ENCODE measurements at regions not wholly inside any gene's neighbourhood (a gene's known extent, or its start where the extent isn't known, plus 50 kb on each side); places are given as distances from the start of the nearest gene placed in this dataset.

DNA sequence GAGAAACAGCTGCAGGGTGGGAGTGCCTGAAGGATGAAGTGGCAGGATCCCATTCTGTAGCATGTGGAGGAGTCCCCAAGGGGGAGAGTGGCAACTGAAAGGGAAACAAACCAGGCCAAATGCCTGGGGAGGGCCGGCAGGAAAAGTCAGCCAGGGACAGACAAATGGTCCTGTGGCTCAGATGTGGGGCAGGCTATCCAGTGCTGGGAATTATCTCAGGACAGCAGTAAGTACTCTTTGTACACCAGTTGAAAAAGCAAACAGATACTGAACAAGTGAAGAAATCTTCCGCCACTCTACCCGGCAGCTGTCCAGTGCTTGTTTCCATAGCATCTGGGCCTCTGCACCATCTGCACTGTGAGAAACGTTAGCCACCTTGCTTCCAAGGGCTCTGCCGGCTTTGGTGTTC lies 408.9 kb downstream of the LRATD1 start:
- Mint-ChIP-seq H3K36me3 (no peaks in the 10 kb centered on the region), H3K4me1 (peaks cover 6 to 10% of the 10 kb centered on the region in 2 donors), H3K4me3 (no peak overlapping the region), H3K27me3 (ENCODE audit: low read depth in 3 of 3) (peaks cover 0 to 4% (median 2%) of the 10 kb centered on the region in 3 donors), H3K27ac (no peak overlapping the region), H3K9me3 (peaks cover 0 to 2% (median 0%) of the 10 kb centered on the region in 6 donors)
- no peak for DNase-seq

DNA sequence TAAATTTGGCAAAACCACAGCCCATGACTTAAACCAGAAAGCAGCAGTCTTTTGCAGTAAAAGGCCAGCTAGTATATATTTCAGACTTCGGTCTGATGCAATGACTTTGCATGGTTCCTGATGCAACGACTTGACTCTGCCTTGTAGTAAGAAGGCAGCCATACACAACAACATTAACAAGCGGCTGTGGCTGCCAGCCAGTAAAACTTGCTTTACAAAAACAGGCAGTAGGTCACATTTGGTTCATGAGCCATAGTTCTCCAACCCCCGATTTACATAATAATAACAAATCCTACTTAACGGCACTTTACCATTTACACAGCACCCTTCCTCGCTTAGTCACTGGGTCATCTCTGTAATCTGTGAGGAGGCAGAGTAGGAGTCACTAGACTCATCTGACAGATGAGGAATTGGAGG lies 410.3 kb downstream of the LRATD1 start:
- Mint-ChIP-seq H3K4me3 (no peak overlapping the region), H3K36me3 (no peaks in the 10 kb centered on the region), H3K27ac (no peak overlapping the region), H3K4me1 (peaks cover 6 to 10% of the 10 kb centered on the region in 2 donors), H3K27me3 (ENCODE audit: low read depth in 3 of 3) (peaks cover 0 to 6% (median 2%) of the 10 kb centered on the region in 3 donors), H3K9me3 (peaks cover 0 to 2% (median 0%) of the 10 kb centered on the region in 6 donors)
- no peak for DNase-seq

DNA sequence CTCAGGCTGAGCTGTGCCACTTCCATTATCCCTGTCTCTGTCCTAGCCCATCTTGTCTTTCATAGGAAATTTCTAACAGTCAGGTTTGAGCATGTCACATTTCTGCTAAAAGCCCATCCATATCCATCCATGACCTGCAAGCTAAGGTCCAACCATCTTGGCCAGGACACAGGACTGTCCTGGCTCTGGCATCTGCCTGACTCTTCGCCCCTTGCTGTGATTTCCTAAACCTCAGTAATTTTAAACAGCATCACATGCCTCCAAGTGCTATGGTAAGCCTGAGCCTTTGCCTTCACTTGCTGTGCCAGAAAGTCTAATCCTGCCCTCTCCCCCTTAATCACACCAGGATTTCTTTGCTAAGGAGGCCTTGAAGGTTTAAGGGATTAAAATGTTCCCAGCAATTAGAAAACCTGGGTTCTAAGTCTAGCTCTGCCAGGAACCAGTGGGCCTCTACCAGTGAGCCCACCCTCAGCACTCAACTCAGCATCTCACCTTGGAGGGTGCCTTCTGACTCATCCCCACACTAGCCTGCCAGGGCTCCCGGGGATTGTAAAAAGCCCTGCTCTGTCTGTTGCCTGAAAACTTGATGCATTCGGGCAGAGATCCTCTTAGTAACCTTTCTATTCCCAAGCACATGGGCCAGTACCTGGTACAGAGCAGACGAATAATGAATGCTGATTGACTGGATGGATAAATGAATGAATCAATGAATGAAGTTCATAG lies 411.0 kb downstream of the LRATD1 start:
- peaks cover 0 to 6% (median 2%) of the 10 kb centered on the region in 3 donors for H3K27me3 Mint-ChIP-seq (ENCODE audit: low read depth in 3 of 3)
- peaks cover 2 to 6% of the 10 kb centered on the region in 2 donors for H3K4me1 Mint-ChIP-seq
- no peaks in the 10 kb centered on the region for H3K36me3 Mint-ChIP-seq
- no peak overlapping the region for H3K4me3 Mint-ChIP-seq
- peaks cover 0 to 2% (median 0%) of the 10 kb centered on the region in 6 donors for H3K9me3 Mint-ChIP-seq
- DNase-seq: no peak
- H3K27ac Mint-ChIP-seq: no peak overlapping the region

DNA sequence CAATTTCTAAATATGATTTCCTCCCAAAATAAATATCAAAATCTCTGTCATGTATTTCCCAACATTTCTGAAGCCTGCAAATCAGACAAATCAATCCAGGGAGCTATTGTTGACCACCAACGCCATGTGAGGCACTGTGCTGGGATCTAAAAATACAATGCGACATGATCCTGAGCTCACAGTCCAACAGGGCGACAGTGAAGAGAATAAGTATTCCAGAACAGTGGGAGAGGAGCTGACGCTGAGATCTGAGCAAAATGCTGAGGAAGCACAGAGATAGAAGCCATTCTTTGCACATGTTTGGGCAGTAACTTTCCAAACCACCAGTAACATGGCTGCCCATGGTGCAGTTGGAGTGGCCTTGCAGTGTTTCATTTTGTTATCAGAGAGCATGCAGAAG lies 412.5 kb downstream of the LRATD1 start:
- no peak for DNase-seq
- H3K27me3 Mint-ChIP-seq (ENCODE audit: low read depth in 3 of 3): peaks cover 0 to 6% (median 2%) of the 10 kb centered on the region in 3 donors
- H3K9me3 Mint-ChIP-seq: peaks cover 0 to 2% (median 0%) of the 10 kb centered on the region in 6 donors
- H3K27ac Mint-ChIP-seq: no peak overlapping the region
- no peak overlapping the region for H3K4me3 Mint-ChIP-seq
- H3K36me3 Mint-ChIP-seq: no peaks in the 10 kb centered on the region
- no peaks in the 10 kb centered on the region for H3K4me1 Mint-ChIP-seq

DNA sequence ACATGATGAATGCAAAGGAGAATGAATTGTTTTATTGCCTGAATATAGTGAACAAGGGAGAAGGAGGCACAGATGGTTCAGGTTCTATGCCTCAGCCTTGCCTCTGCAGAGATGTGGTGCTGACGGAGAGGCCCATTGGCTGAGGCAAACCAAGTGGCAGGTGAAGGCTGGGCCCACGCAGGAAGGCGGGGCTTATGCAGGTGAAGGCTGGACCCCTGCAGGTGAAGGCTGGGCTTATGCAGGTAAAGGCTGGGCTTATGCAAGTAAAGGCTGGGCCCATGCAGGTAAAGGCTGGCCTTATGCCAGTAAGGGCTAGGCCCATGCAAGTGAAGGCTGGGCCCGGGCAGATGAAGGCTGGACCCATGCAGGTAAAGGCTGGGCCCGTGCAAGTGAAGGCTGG lies 414.7 kb downstream of the LRATD1 start:
- no peak overlapping the region for H3K27ac Mint-ChIP-seq
- no peak overlapping the region for H3K4me3 Mint-ChIP-seq
- no peaks in the 10 kb centered on the region for H3K36me3 Mint-ChIP-seq
- no peak for DNase-seq
- H3K27me3 Mint-ChIP-seq (ENCODE audit: low read depth in 3 of 3): peaks cover 0 to 6% (median 2%) of the 10 kb centered on the region in 3 donors
- H3K4me1 Mint-ChIP-seq: no peaks in the 10 kb centered on the region
- H3K9me3 Mint-ChIP-seq: peaks cover 0 to 2% (median 0%) of the 10 kb centered on the region in 6 donors

DNA sequence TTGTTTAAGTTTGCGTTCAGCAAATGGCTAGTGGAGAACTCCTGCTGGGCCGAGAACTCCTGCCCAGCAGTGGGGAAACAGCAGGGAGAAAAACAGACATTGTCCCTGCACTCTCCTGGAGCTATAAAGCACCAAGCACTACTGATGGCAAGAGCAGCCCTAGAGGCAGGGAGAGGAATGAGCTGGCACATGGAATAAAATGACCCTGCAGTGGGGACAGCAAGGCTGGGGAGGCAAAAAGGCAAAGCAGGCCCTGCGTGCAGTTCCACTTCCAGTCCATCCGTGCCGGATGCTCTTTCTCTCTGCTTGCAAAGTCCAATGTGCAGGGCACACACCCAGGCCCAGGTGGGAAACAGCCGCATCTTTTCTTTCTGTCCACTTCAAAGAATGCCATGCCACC lies 415.5 kb downstream of the LRATD1 start:
- H3K27me3 Mint-ChIP-seq (ENCODE audit: low read depth in 3 of 3): peaks cover 0 to 7% (median 2%) of the 10 kb centered on the region in 3 donors
- no peak overlapping the region for H3K4me3 Mint-ChIP-seq
- H3K4me1 Mint-ChIP-seq: no peaks in the 10 kb centered on the region
- DNase-seq: no peak
- peaks cover 0 to 2% (median 0%) of the 10 kb centered on the region in 6 donors for H3K9me3 Mint-ChIP-seq
- no peak overlapping the region for H3K27ac Mint-ChIP-seq
- no peaks in the 10 kb centered on the region for H3K36me3 Mint-ChIP-seq

DNA sequence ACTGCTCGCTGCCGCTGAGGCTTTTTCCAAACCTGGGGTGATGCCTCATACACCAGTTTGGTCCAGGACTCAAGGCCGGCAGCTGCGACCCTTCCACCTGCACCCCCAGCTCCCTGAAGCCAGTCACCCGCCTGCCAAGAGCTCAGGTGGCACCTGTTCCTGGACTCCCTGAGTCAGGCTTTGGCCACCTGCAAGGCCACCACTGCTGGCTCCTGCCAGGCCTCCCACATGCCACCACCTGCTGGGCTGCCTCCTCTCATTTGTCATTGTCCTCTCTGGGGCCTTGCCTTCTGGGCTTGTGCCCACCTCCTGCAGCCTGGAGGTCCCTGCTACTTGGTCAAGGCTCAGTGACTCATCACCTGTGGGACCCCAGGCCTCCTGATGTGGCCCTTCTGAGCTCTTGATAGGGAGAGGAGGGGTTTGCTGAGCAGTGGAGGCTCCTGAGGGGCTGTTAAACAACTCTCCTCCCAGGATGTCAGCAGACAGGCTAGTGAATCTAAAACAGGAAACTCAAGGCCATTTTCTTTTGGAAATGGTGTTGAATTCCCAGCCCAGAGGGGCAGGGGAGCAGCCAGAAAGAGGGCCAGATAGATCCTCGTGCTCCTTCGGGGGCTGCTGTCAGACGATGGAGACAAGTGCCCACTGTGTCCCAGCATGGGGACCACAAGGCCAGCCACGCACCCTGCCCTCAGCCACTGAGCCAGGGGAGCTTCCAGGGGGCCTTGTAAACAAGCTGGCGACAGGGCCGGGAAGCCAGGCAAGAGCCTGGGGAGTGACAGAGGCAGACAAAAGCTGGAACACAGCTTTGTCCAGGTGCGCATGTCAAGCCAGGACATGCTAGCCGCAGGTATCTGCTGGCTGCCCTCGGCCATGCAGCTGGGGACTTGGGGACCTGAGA lies 416.8 kb downstream of the LRATD1 start:
- no peaks in the 10 kb centered on the region for H3K36me3 Mint-ChIP-seq

DNA sequence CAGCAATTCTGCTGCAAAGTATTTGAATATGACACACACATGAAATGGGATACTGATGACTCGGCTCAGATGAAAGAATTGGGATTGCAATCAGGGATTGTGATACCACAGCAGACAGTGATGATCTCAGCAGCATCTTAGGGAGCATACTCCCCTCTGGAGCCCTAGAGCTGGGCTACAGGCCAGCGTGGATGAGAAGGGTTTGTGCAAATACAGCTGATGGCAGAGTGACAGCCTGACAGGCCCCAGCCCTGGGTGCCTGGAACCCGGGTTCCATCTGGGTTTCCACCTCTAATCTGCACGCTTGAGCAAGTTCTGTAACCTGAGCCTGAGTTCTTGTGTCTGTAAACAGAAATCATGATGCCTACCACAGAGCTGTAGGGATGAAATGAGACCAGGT lies 418.0 kb downstream of the LRATD1 start:
- no peaks in the 10 kb centered on the region for H3K4me1 Mint-ChIP-seq
- H3K27me3 Mint-ChIP-seq (ENCODE audit: low read depth in 3 of 3): peaks cover 2 to 7% (median 2%) of the 10 kb centered on the region in 3 donors
- H3K4me3 Mint-ChIP-seq: no peak overlapping the region
- H3K9me3 Mint-ChIP-seq: peaks cover 0 to 3% (median 0%) of the 10 kb centered on the region in 6 donors
- no peak overlapping the region for H3K27ac Mint-ChIP-seq
- H3K36me3 Mint-ChIP-seq: no peaks in the 10 kb centered on the region
- no peak for DNase-seq

More for the DNA sequence above, 416.8 kb downstream of the LRATD1 start:
- H3K4me1 Mint-ChIP-seq: no peaks in the 10 kb centered on the region
- H3K27me3 Mint-ChIP-seq (ENCODE audit: low read depth in 3 of 3): peaks cover 0 to 7% (median 2%) of the 10 kb centered on the region in 3 donors
- DNase-seq: no peak
- H3K27ac Mint-ChIP-seq: no peak overlapping the region
- no peak overlapping the region for H3K4me3 Mint-ChIP-seq
- peaks cover 0 to 2% (median 0%) of the 10 kb centered on the region in 6 donors for H3K9me3 Mint-ChIP-seq

DNA sequence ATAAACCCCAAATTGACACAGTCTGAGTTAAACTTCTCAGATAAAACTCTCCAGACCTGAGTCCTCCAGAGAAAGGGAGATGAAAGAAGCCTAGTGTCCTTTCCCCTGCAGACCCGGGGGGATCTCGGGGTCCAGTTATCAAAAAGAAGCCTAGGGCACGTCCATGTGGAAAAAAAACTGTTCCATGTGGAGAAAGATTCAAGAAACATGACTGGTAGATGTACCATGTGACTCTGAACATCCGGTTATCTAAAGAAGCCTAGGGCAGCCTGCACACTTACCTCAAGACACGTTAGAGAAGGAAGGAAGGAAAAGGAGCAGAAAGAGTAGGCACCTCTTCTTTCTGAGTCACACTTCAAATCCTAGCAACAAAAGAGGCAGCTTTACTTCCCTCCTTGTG lies 421.0 kb downstream of the LRATD1 start:
- H3K4me1 Mint-ChIP-seq: no peaks in the 10 kb centered on the region
- no peak overlapping the region for H3K4me3 Mint-ChIP-seq
- no peak for DNase-seq
- H3K27me3 Mint-ChIP-seq (ENCODE audit: low read depth in 3 of 3): peaks cover 2 to 14% (median 4%) of the 10 kb centered on the region in 3 donors
- H3K9me3 Mint-ChIP-seq: peaks cover 0 to 3% (median 0%) of the 10 kb centered on the region in 6 donors
- no peaks in the 10 kb centered on the region for H3K36me3 Mint-ChIP-seq
- no peak overlapping the region for H3K27ac Mint-ChIP-seq

DNA sequence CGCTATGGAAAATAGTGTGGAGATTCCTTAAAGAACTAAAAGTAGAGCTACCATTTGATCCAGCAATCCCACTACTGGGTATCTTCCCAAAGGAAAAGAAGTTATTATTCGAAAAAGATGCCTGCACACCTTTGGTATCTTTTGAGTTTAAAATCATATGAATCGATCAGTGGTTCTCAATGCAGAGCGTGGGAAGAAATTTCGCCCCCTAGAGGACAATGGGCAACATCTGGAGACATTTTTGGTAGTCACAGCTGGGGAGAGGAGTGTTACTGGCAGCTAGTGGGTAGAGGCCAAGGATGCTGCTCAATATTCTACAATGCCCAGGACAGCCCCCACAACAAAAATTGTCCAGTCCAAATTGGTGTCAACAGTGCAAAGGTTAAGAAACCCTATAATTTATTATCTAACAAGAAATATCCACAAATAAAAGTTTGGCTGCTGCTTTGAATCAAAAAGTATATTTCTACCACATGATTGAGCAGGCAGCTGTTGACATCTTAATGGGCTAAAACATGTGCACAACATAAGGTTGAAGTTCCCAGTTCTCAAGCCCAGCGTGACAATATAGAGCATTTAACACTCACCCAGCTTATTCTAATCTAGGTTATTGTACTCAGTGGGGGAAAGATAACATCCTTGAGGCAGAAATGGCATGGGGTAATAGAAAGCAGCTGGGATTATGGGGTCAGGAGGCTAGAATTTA lies 425.7 kb downstream of the LRATD1 start:
- DNase-seq: no peak
- Mint-ChIP-seq H3K27me3 (ENCODE audit: low read depth in 3 of 3) (peaks cover 3 to 8% (median 4%) of the 10 kb centered on the region in 3 donors), H3K4me3 (no peak overlapping the region), H3K4me1 (no peaks in the 10 kb centered on the region), H3K9me3 (peaks cover 0 to 1% (median 0%) of the 10 kb centered on the region in 6 donors), H3K36me3 (no peaks in the 10 kb centered on the region), H3K27ac (no peak overlapping the region)

DNA sequence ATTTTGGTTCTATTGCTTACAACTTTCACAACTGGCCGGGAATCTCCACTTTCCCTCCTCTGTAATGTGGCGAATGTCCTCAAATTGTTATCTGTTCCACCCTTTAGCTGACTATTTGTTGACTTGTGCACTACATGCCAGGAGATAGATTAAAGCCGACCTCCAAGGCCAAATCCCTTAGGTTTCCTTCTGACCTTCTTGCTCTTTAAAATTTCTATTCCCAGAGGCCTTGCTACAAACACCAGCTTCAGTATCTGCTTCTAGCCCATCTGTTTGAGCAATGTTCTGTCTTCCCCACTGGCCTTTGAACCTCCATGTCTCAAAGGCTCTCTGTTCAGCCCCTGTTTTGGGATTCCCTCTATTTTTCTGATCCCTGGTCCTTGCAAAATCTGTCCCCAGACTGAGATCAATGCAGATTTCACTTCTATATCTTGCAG lies 426.2 kb downstream of the LRATD1 start:
- no peak for DNase-seq
- Mint-ChIP-seq H3K9me3 (peaks cover 0 to 4% (median 0%) of the 10 kb centered on the region in 6 donors), H3K4me3 (no peak overlapping the region), H3K4me1 (no peaks in the 10 kb centered on the region), H3K36me3 (peaks cover 0 to 2% (median 0%) of the 10 kb centered on the region in 3 donors), H3K27me3 (ENCODE audit: low read depth in 3 of 3) (peaks cover 3 to 8% (median 4%) of the 10 kb centered on the region in 3 donors), H3K27ac (no peak overlapping the region)

DNA sequence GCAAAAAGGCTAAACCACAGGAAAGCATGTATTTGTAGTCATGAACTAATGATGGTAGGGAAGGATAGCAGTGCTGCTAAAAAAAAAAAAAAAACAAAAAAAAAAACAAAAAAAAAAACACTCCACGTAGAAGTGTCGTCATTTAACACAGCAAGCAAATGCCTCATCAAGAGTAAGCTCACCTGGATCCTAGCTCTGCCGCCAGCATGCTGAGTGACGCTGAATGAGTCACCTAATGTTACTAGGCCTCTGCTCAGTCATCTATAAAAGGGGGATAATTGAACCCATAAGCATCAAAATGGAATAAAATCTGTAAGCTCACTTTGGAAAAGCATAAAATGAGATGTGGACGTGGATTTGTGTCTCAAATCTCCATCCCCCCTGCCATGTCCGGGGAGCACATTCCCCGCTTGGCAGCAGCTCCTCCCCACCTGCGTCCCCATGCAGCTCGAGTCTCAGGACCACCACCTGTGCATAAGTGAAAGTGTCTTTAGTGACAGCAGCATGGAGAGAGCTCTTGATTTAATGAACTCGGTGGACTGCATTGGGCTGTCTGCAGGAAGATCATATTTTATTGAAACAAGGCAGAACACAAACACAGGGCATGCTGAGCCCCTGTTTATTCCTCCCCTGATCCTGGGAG lies 427.5 kb downstream of the LRATD1 start:
- DNase-seq: no peak
- Mint-ChIP-seq H3K27ac (no peak overlapping the region), H3K9me3 (peaks cover 0 to 8% (median 0%) of the 10 kb centered on the region in 6 donors), H3K4me1 (no peaks in the 10 kb centered on the region), H3K36me3 (peaks cover 0 to 5% (median 0%) of the 10 kb centered on the region in 3 donors), H3K4me3 (no peak overlapping the region), H3K27me3 (ENCODE audit: low read depth in 3 of 3) (peaks cover 2 to 8% (median 3%) of the 10 kb centered on the region in 3 donors)

DNA sequence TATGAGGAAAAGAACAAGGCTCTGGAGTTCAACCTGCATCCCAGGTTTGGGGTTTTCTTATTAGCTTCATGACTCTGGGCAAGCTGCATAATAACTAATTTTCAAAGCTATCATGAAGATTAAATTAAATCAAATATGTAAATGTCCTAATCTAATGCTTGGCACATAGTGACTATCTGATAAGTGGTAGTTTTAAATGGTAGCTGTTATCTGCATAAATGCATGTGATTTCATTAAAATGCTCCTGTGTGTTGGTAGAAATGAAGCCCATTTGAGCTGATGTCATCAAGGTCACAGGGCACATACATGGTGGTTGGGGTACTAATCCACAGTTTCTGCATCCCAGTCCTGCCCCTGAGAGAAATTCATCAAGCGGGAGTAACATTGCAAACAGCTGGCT lies 428.8 kb downstream of the LRATD1 start:
- peaks cover 0 to 8% (median 0%) of the 10 kb centered on the region in 6 donors for H3K9me3 Mint-ChIP-seq
- no peak overlapping the region for H3K4me3 Mint-ChIP-seq
- no peak for DNase-seq
- no peaks in the 10 kb centered on the region for H3K4me1 Mint-ChIP-seq
- H3K27ac Mint-ChIP-seq: no peak overlapping the region
- peaks cover 0 to 6% (median 2%) of the 10 kb centered on the region in 3 donors for H3K27me3 Mint-ChIP-seq (ENCODE audit: low read depth in 3 of 3)
- H3K36me3 Mint-ChIP-seq: peaks cover 0 to 5% (median 0%) of the 10 kb centered on the region in 3 donors
